Osteoblast (primary cell): ENCODE measurements at regions not wholly inside any gene's neighbourhood (a gene's known extent, or its start where the extent isn't known, plus 50 kb on each side); places are given as distances from the start of the nearest gene placed in this dataset.

Experiments
- DNase-seq: peaks from one replicate; pipeline ENCODE4 v3.0.0; 2011; ENCODE audit warnings: low spot score, mixed read lengths; ENCODE audit not compliant: insufficient read length; ENCODE audit errors: missing footprints
- H2AFZ ChIP-seq: 2 replicates; pipeline ENCODE4 v1.6.0; 2011; ENCODE audit warnings: mild to moderate bottlenecking, low read length
- H3K27ac ChIP-seq: 2 replicates; pipeline ENCODE4 v1.5.1; 2011; ENCODE audit warnings: mild to moderate bottlenecking, low read depth, low read length, moderate library complexity
- H3K27me3 ChIP-seq: 2 replicates; pipeline ENCODE4 v1.6.0; 2012; ENCODE audit warnings: mild to moderate bottlenecking, control low read depth, inconsistent platforms, low read length, moderate library complexity; ENCODE audit not compliant: insufficient read depth
- H3K36me3 ChIP-seq: 2 replicates; pipeline ENCODE4 v1.5.1; 2011; ENCODE audit warnings: mild to moderate bottlenecking, low read length, control low read depth, moderate library complexity; ENCODE audit not compliant: insufficient read depth
- H3K4me1 ChIP-seq: 2 replicates; pipeline ENCODE4 v1.5.1; 2011; ENCODE audit warnings: mild to moderate bottlenecking, low read length, control low read depth, moderate library complexity; ENCODE audit not compliant: insufficient read depth
- H3K4me2 ChIP-seq: 2 replicates; pipeline ENCODE4 v1.6.0; 2011; ENCODE audit warnings: mild to moderate bottlenecking, low read length; ENCODE audit not compliant: insufficient read depth
- H3K4me3 ChIP-seq: fragments of 200-600 bp; sonication (generic); 3 replicates; pipeline ENCODE4 v1.5.1; 2012; ENCODE audit warnings: mild to moderate bottlenecking, low read length, inconsistent platforms; ENCODE audit not compliant: insufficient read depth
- H3K79me2 ChIP-seq: 2 replicates; pipeline ENCODE4 v1.6.0; 2012; ENCODE audit warnings: mild to moderate bottlenecking, low read length, control low read depth, inconsistent platforms; ENCODE audit not compliant: insufficient read depth
- H3K9me3 ChIP-seq: 2 replicates; pipeline ENCODE4 v1.5.1; 2011; ENCODE audit warnings: low read depth, low read length, control low read depth
- H4K20me1 ChIP-seq: 2 replicates; pipeline ENCODE4 v1.6.0; 2012; ENCODE audit warnings: mild to moderate bottlenecking, low read length, control low read depth; ENCODE audit not compliant: insufficient read depth
- TF ChIP-seq, protein P1 (sequence below): IDR thresholded peaks from 2 replicates; pipeline ENCODE4 v1.5.1; 2011; ENCODE audit warnings: mild to moderate bottlenecking, low read depth, low read length, moderate library complexity; ENCODE audit errors: extremely low read depth

GRCh38 chr10:20418286-20418685 lies 478.8 kb downstream of the NEBL start:
- no peaks in the 10 kb centered on the region for H3K27me3 ChIP-seq
- no peaks in the 10 kb centered on the region for H3K79me2 ChIP-seq
- H4K20me1 ChIP-seq, result no peaks in the 10 kb centered on the region
- no peak overlapping the region for H3K4me2 ChIP-seq
- no peaks in the 10 kb centered on the region for H3K36me3 ChIP-seq
- H3K27ac ChIP-seq, result no peak overlapping the region
- DNase-seq, result no peak
- TF ChIP-seq, protein P1, sequence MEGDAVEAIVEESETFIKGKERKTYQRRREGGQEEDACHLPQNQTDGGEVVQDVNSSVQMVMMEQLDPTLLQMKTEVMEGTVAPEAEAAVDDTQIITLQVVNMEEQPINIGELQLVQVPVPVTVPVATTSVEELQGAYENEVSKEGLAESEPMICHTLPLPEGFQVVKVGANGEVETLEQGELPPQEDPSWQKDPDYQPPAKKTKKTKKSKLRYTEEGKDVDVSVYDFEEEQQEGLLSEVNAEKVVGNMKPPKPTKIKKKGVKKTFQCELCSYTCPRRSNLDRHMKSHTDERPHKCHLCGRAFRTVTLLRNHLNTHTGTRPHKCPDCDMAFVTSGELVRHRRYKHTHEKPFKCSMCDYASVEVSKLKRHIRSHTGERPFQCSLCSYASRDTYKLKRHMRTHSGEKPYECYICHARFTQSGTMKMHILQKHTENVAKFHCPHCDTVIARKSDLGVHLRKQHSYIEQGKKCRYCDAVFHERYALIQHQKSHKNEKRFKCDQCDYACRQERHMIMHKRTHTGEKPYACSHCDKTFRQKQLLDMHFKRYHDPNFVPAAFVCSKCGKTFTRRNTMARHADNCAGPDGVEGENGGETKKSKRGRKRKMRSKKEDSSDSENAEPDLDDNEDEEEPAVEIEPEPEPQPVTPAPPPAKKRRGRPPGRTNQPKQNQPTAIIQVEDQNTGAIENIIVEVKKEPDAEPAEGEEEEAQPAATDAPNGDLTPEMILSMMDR, result no peak
- no peaks in the 10 kb centered on the region for H3K4me1 ChIP-seq
- H3K4me3 ChIP-seq, result no peak overlapping the region
- H3K9me3 ChIP-seq, result no peaks in the 10 kb centered on the region
- no peak overlapping the region for H2AFZ ChIP-seq

DNA sequence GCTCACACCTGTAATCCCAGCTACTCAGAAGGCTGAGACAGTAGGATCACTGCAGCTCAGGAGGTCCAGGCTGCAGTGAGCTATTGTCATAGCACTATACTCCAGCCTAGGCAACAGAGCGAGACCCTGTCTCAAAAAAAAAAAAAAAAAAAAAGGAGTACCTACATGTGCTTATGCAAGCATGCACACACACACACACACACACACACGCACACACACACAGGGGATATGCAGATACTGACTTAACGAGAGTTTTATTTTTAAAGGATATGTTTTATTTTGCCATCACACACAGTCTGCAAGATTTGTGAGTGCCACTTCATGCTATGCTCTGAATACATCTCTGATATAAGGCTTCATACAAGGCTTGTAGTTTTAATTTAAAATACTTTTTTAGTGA lies 479.3 kb downstream of the NEBL start:
- H4K20me1 ChIP-seq, result no peaks in the 10 kb centered on the region
- no peaks in the 10 kb centered on the region for H3K79me2 ChIP-seq
- no peak overlapping the region for H2AFZ ChIP-seq
- no peak overlapping the region for H3K4me2 ChIP-seq
- no peaks in the 10 kb centered on the region for H3K27me3 ChIP-seq
- no peaks in the 10 kb centered on the region for H3K36me3 ChIP-seq
- no peaks in the 10 kb centered on the region for H3K9me3 ChIP-seq
- no peaks in the 10 kb centered on the region for H3K4me1 ChIP-seq
- H3K27ac ChIP-seq, result no peak overlapping the region
- H3K4me3 ChIP-seq, result no peak overlapping the region
- TF ChIP-seq, protein P1, result no peak
- DNase-seq, result no peak

DNA sequence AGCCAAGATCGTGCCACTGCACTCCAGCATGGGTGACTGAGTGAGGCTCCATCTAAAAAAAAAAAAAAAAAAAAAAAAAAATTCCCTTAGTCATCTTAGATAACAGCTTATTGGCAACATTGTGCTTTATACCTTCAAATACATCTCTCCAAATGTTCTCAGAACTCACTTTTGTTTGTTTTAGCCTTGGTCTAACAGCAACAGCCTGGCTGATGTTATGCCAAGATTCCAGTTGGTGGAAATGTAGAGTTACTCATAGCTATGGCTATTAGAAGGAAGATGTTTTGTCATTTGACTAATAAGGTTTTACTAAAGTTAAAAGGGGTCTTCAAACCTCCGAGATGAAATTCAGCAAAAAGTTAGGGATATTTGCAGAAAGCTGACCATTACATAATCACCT lies 481.4 kb downstream of the NEBL start:
- TF ChIP-seq, protein P1, result no peak
- H3K4me1 ChIP-seq, result no peaks in the 10 kb centered on the region
- H3K36me3 ChIP-seq, result no peaks in the 10 kb centered on the region
- H2AFZ ChIP-seq, result no peak overlapping the region
- no peak for DNase-seq
- no peaks in the 10 kb centered on the region for H3K27me3 ChIP-seq
- no peak overlapping the region for H3K4me2 ChIP-seq
- H3K79me2 ChIP-seq, result no peaks in the 10 kb centered on the region
- no peaks in the 10 kb centered on the region for H3K9me3 ChIP-seq
- H3K27ac ChIP-seq, result no peak overlapping the region
- no peaks in the 10 kb centered on the region for H4K20me1 ChIP-seq
- no peak overlapping the region for H3K4me3 ChIP-seq

- TF ChIP-seq, protein P1, result no peak
- H3K36me3 ChIP-seq, result no peaks in the 10 kb centered on the region
- H3K4me2 ChIP-seq, result no peak overlapping the region
- no peaks in the 10 kb centered on the region for H4K20me1 ChIP-seq
- H2AFZ ChIP-seq, result no peak overlapping the region
- H3K4me3 ChIP-seq, result no peak overlapping the region
- H3K27me3 ChIP-seq, result no peaks in the 10 kb centered on the region
- no peak overlapping the region for H3K27ac ChIP-seq
- no peaks in the 10 kb centered on the region for H3K9me3 ChIP-seq
- H3K79me2 ChIP-seq, result no peaks in the 10 kb centered on the region
- no peaks in the 10 kb centered on the region for H3K4me1 ChIP-seq
- no peak for DNase-seq
These were observed 489.8 kb downstream of the NEBL start for GRCh38 chr10:20407357-20407756.
